ENCODE measurements at regions not wholly inside any gene's neighbourhood (a gene's known extent, or its start where the extent isn't known, plus 50 kb on each side); places are given as distances from the start of the nearest gene placed in this dataset.

- H3K9ac ChIP-seq (ENCODE audit: insufficient read depth, low read length, poor library complexity, severe bottlenecking), result no peak overlapping the region
- no peak overlapping the region for H3K4me3 ChIP-seq (replicated peaks in 1 of 3; ENCODE audit: low read depth in 2 of 3, low read length in 3 of 3)
- H3K9me3 Mint-ChIP-seq, result peaks cover 0 to 5% (median 0%) of the 10 kb centered on the region in 7 donors
- H3K9me3 ChIP-seq (replicated peaks in 1 of 2; ENCODE audit: control insufficient read depth in 1 of 2, insufficient read depth in 1 of 2, low read length in 2 of 2), result no peaks in the 10 kb centered on the region
- no peaks in the 10 kb centered on the region for H3K36me3 Mint-ChIP-seq
- H3K4me1 ChIP-seq (ENCODE audit: control insufficient read depth in 1 of 2, insufficient read depth in 2 of 2, low read length in 2 of 2), result no peaks in the 10 kb centered on the region
- no peak overlapping the region for H3K27ac ChIP-seq (ENCODE audit: low read depth in 1 of 2, low read length in 2 of 2)
- H3K27me3 ChIP-seq (ENCODE audit: control insufficient read depth in 2 of 2, insufficient read depth in 2 of 2, low read length in 2 of 2), result no peaks in the 10 kb centered on the region
- DNase-seq, result no peak
- H3K4me3 Mint-ChIP-seq, result no peak overlapping the region
- no peak overlapping the region for H2AFZ ChIP-seq (ENCODE audit: insufficient read depth, low read depth, low read length, poor library complexity, severe bottlenecking)
- H3K4me2 ChIP-seq (replicated peaks; ENCODE audit: extremely low read depth, low read length, poor library complexity, severe bottlenecking), result no peak overlapping the region
- WGBS (ENCODE audit: insufficient coverage), result 100% methylated on average over 1 of the region's 4 CpGs
- no peaks in the 10 kb centered on the region for H3K79me2 ChIP-seq (ENCODE audit: insufficient read depth, low read length)
- intact Hi-C loops (cut with micrococcal nuclease), result no loop called here
- no peak overlapping the region for H3K27ac Mint-ChIP-seq
- H3K27me3 Mint-ChIP-seq (ENCODE audit: low read depth in 3 of 3), result peaks cover 0 to 2% (median under 1%) of the 10 kb centered on the region in 3 donors
- H3K36me3 ChIP-seq (replicated peaks in 1 of 2; ENCODE audit: control insufficient read depth in 1 of 2, insufficient read depth in 2 of 2, low read length in 2 of 2), result no peaks in the 10 kb centered on the region
- TF ChIP-seq, protein P1, sequence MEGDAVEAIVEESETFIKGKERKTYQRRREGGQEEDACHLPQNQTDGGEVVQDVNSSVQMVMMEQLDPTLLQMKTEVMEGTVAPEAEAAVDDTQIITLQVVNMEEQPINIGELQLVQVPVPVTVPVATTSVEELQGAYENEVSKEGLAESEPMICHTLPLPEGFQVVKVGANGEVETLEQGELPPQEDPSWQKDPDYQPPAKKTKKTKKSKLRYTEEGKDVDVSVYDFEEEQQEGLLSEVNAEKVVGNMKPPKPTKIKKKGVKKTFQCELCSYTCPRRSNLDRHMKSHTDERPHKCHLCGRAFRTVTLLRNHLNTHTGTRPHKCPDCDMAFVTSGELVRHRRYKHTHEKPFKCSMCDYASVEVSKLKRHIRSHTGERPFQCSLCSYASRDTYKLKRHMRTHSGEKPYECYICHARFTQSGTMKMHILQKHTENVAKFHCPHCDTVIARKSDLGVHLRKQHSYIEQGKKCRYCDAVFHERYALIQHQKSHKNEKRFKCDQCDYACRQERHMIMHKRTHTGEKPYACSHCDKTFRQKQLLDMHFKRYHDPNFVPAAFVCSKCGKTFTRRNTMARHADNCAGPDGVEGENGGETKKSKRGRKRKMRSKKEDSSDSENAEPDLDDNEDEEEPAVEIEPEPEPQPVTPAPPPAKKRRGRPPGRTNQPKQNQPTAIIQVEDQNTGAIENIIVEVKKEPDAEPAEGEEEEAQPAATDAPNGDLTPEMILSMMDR (IDR thresholded peaks at IDR 0.05), result no peak
- no peaks in the 10 kb centered on the region for H4K20me1 ChIP-seq (ENCODE audit: insufficient read depth, low read length)
- H3K4me1 Mint-ChIP-seq, result no peaks in the 10 kb centered on the region
Measured at GRCh38 chr1:57926025-57926552, 502.2 kb upstream of the DAB1 start.

GRCh38 chr1:57925226-57925625 is 501.4 kb upstream of the DAB1 start:
- 89% methylated on average over 2 of the region's 2 CpGs for WGBS (ENCODE audit: insufficient coverage)
- Histone ChIP-seq H4K20me1 (ENCODE audit: insufficient read depth, low read length) (no peaks in the 10 kb centered on the region), H3K27ac (ENCODE audit: low read depth in 1 of 2, low read length in 2 of 2) (no peak overlapping the region), H3K4me3 (replicated peaks in 1 of 3; ENCODE audit: low read depth in 2 of 3, low read length in 3 of 3) (no peak overlapping the region), H3K27me3 (ENCODE audit: control insufficient read depth in 2 of 2, insufficient read depth in 2 of 2, low read length in 2 of 2) (no peaks in the 10 kb centered on the region), H3K36me3 (replicated peaks in 1 of 2; ENCODE audit: control insufficient read depth in 1 of 2, insufficient read depth in 2 of 2, low read length in 2 of 2) (no peaks in the 10 kb centered on the region), H3K4me2 (replicated peaks; ENCODE audit: extremely low read depth, low read length, poor library complexity, severe bottlenecking) (no peak overlapping the region), H3K9ac (ENCODE audit: insufficient read depth, low read length, poor library complexity, severe bottlenecking) (no peak overlapping the region), H3K79me2 (ENCODE audit: insufficient read depth, low read length) (no peaks in the 10 kb centered on the region), H2AFZ (ENCODE audit: insufficient read depth, low read depth, low read length, poor library complexity, severe bottlenecking) (no peak overlapping the region), H3K9me3 (replicated peaks in 1 of 2; ENCODE audit: control insufficient read depth in 1 of 2, insufficient read depth in 1 of 2, low read length in 2 of 2) (no peaks in the 10 kb centered on the region), H3K4me1 (ENCODE audit: control insufficient read depth in 1 of 2, insufficient read depth in 2 of 2, low read length in 2 of 2) (no peaks in the 10 kb centered on the region)
- no peaks in the 10 kb centered on the region for H3K36me3 Mint-ChIP-seq
- peaks cover 0 to 3% (median 2%) of the 10 kb centered on the region in 3 donors for H3K27me3 Mint-ChIP-seq (ENCODE audit: low read depth in 3 of 3)
- H3K4me1 Mint-ChIP-seq, result no peaks in the 10 kb centered on the region
- H3K27ac Mint-ChIP-seq, result no peak overlapping the region
- H3K4me3 Mint-ChIP-seq, result no peak overlapping the region
- TF ChIP-seq, protein P1 (IDR thresholded peaks at IDR 0.05), result no peak
- no peak for DNase-seq
- intact Hi-C loops (cut with micrococcal nuclease), result no loop called here
- peaks cover 0 to 3% (median 1%) of the 10 kb centered on the region in 7 donors for H3K9me3 Mint-ChIP-seq
